GM19455 (cell line): ENCODE measurements at regions not wholly inside any gene's neighbourhood (a gene's known extent, or its start where the extent isn't known, plus 50 kb on each side); places are given as distances from the start of the nearest gene placed in this dataset.

ENCODE experiments used
- ATAC-seq: cut with Tn5 transposase; IDR thresholded peaks from one replicate; pipeline ENCODE4 v1.9.1; 2021; ENCODE audit not compliant: unreplicated experiment

- ATAC-seq, result no peak
Observed at GRCh38 chrX:122501652-122502051, 682.4 kb upstream of the GRIA3 start.

- no peak for ATAC-seq
Observed at GRCh38 chrX:122504026-122504425, 680.1 kb upstream of the GRIA3 start.

GRCh38 chrX:122512561-122513072, 671.5 kb upstream of the GRIA3 start:
- no peak for ATAC-seq

- no peak for ATAC-seq
Observed at GRCh38 chrX:122517786-122518185, 666.3 kb upstream of the GRIA3 start.

GRCh38 chrX:122545778-122546177, 638.3 kb upstream of the GRIA3 start:
- ATAC-seq, result no peak

- no peak for ATAC-seq
Observed at GRCh38 chrX:122546269-122546668, 637.8 kb upstream of the GRIA3 start.

GRCh38 chrX:122552286-122552800, 631.7 kb upstream of the GRIA3 start:
- ATAC-seq, result no peak

- no peak for ATAC-seq
Observed at GRCh38 chrX:122555925-122556324, 628.2 kb upstream of the GRIA3 start.

GRCh38 chrX:122565952-122566351, 618.1 kb upstream of the GRIA3 start:
- no peak for ATAC-seq

- ATAC-seq, result no peak
Observed at GRCh38 chrX:122566401-122566800, 617.7 kb upstream of the GRIA3 start.

- no peak for ATAC-seq
Observed at GRCh38 chrX:122567911-122568310, 616.2 kb upstream of the GRIA3 start.

GRCh38 chrX:122572461-122572860, 611.6 kb upstream of the GRIA3 start:
- no peak for ATAC-seq

GRCh38 chrX:122579036-122579435, 605.0 kb upstream of the GRIA3 start:
- no peak for ATAC-seq

GRCh38 chrX:122579526-122579925, 604.6 kb upstream of the GRIA3 start:
- ATAC-seq, result no peak

- no peak for ATAC-seq
Observed at GRCh38 chrX:122582280-122582974, 601.7 kb upstream of the GRIA3 start.

- ATAC-seq, result no peak
Observed at GRCh38 chrX:122582975-122583305, 601.1 kb upstream of the GRIA3 start.

- ATAC-seq, result no peak
Observed at GRCh38 chrX:122583551-122583950, 600.5 kb upstream of the GRIA3 start.

- ATAC-seq, result no peak
Observed at GRCh38 chrX:122584981-122585380, 599.1 kb upstream of the GRIA3 start.

GRCh38 chrX:122586831-122587230, 597.2 kb upstream of the GRIA3 start:
- ATAC-seq, result no peak

GRCh38 chrX:122591546-122591945, 592.5 kb upstream of the GRIA3 start:
- no peak for ATAC-seq

- ATAC-seq, result no peak
Observed at GRCh38 chrX:122596998-122597397, 587.1 kb upstream of the GRIA3 start.

- no peak for ATAC-seq
Observed at GRCh38 chrX:122622795-122623194, 561.3 kb upstream of the GRIA3 start.

- no peak for ATAC-seq
Observed at GRCh38 chrX:122625239-122625638, 558.8 kb upstream of the GRIA3 start.
